WERI-Rb-1 (cell line): ENCODE measurements at regions not wholly inside any gene's neighbourhood (a gene's known extent, or its start where the extent isn't known, plus 50 kb on each side); places are given as distances from the start of the nearest gene placed in this dataset.

Experiments used
- DNase-seq: peaks from one replicate; pipeline ENCODE4 v3.0.0-alpha.2; 2020
- H3K27ac ChIP-seq: fragments of 250-450 bp; sonication (Bioruptor Pico); 2 replicates; pipeline ENCODE4 v1.5.1; 2020; ENCODE audit warnings: mild to moderate bottlenecking, moderate library complexity
- H3K27me3 ChIP-seq: fragments of 250-450 bp; sonication (Bioruptor Pico); 2 replicates; pipeline ENCODE4 v1.5.1; 2021; ENCODE audit warnings: mild to moderate bottlenecking, low read depth, moderate library complexity; ENCODE audit not compliant: insufficient read depth, severe bottlenecking
- H3K36me3 ChIP-seq: fragments of 250-450 bp; sonication (Bioruptor Pico); 2 replicates; pipeline ENCODE4 v1.5.1; 2020; ENCODE audit warnings: mild to moderate bottlenecking, moderate library complexity
- H3K4me3 ChIP-seq: 2 replicates; pipeline ENCODE4 v1.5.1; 2011; ENCODE audit warnings: low read depth, mild to moderate bottlenecking, control low read depth, low read length
- H3K9me3 ChIP-seq: fragments of 250-450 bp; sonication (Bioruptor Pico); 2 replicates; pipeline ENCODE4 v1.5.1; 2021; ENCODE audit warnings: mild to moderate bottlenecking, moderate library complexity; ENCODE audit not compliant: severe bottlenecking
- TF ChIP-seq, protein P1 (sequence below): IDR thresholded peaks from 2 replicates; pipeline ENCODE4 v1.5.1; 2011; ENCODE audit warnings: low read depth, mild to moderate bottlenecking, control low read depth, inconsistent platforms, low read length

DNA sequence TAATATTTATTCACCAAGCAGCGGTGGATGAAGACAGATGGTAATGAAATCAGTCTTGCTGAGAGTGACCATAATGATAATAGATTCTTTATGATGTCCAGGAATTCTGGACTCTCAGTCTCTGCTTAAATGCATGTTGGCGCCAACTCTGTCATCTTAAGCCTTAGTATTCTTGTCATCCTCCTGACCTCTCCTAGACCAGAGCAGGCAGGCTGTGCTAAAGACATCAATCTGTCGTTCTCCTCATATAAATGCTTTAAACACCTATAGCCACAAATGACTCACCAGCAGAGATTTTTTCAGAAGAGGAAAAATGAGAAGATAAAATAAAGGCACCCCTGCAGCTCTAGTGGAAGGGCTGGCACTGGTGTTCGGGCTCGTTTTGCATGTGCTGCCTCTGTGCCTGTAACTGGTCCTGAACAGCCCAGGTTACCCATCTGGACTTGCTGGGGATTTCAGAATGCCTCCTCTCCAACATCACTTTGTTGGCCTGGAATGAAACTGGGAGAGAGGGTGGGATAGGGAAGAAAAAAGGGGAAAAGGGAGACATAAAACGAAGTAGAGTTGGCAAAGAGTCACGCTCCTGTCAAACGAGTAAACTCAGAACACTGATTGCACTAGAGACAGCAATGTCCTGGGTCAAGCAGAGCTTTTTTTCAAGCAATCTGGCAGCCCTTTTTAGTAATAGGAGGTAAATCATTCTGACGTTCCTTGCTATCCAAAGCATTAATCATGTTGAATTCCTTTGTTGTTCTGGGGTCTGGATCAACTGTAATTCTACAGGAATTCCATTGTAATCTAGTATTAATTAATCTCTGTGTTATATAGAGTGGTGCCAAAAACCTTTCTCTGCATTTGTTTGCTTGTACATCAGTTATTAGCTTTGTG lies 195.5 kb upstream of the CLINT1 start:
- Histone ChIP-seq H3K4me3 (no peak overlapping the region), H3K27me3 (no peaks in the 10 kb centered on the region), H3K9me3 (no peaks in the 10 kb centered on the region), H3K36me3 (no peaks in the 10 kb centered on the region), H3K27ac (no peak overlapping the region)
- DNase-seq: no peak
- TF ChIP-seq, protein P1, sequence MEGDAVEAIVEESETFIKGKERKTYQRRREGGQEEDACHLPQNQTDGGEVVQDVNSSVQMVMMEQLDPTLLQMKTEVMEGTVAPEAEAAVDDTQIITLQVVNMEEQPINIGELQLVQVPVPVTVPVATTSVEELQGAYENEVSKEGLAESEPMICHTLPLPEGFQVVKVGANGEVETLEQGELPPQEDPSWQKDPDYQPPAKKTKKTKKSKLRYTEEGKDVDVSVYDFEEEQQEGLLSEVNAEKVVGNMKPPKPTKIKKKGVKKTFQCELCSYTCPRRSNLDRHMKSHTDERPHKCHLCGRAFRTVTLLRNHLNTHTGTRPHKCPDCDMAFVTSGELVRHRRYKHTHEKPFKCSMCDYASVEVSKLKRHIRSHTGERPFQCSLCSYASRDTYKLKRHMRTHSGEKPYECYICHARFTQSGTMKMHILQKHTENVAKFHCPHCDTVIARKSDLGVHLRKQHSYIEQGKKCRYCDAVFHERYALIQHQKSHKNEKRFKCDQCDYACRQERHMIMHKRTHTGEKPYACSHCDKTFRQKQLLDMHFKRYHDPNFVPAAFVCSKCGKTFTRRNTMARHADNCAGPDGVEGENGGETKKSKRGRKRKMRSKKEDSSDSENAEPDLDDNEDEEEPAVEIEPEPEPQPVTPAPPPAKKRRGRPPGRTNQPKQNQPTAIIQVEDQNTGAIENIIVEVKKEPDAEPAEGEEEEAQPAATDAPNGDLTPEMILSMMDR: no peak

DNA sequence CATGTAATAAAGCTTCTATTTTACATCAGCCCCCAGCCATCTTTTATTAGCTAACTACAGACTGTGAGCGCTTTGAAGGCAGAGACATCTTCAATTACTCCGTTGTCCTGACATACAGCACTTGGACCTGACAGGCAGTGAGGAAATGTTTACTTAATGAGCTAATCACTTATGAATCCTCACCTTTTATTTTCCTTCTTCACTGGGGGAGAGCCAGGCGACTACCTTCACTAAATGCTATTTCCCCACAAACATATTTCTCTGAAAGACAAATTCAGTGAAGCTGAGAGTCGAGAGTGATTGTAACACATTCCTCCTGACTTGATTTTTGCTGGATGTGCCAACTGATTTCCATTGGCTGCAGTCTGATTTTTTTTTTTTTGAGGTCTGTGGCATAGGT lies 192.1 kb upstream of the CLINT1 start:
- no peaks in the 10 kb centered on the region for H3K27me3 ChIP-seq
- DNase-seq: no peak
- H3K27ac ChIP-seq: no peak overlapping the region
- no peaks in the 10 kb centered on the region for H3K9me3 ChIP-seq
- no peak overlapping the region for H3K4me3 ChIP-seq
- H3K36me3 ChIP-seq: no peaks in the 10 kb centered on the region
- TF ChIP-seq, protein P1: no peak

DNA sequence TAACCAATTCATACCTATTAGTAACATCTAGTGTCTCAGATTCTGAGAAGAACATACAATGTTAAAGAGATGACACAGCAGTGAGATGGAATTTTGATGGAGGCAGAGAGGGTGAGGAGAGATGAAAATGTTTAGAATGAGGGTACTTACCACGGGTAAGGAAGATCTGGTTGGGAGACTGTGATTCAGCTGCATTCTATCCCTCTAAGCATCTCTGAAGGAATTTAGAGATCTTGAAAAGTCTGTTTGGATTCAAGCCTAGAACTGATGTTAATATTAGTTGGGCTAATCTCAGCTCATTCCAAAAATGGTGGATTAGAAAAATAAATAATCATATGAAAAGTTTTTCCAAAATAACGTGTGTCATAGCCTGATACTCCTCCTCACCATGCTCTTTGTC lies 191.5 kb upstream of the CLINT1 start:
- TF ChIP-seq, protein P1: no peak
- no peak for DNase-seq
- Histone ChIP-seq H3K27me3 (no peaks in the 10 kb centered on the region), H3K4me3 (no peak overlapping the region), H3K27ac (no peak overlapping the region), H3K9me3 (no peaks in the 10 kb centered on the region), H3K36me3 (no peaks in the 10 kb centered on the region)

DNA sequence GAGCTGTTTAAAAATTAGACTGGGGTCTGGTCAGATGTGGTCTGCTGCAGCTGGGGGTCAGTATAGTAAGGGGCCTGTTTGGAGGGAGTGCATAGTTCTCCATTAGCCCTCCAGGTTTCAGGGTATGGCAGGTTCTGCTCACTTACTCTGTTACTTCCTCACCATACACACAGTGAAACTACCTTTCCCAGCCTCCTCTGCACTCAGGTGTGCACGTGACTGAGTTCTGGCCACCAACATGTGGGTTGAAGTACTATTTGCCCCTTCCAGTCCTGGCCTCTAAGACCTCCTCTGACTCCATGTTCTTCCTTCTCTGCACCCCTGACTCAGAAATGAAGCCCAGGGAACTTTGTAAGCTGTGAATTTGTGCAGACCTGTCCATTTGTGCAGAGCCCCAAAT lies 190.5 kb upstream of the CLINT1 start:
- H3K27ac ChIP-seq: no peak overlapping the region
- H3K4me3 ChIP-seq: no peak overlapping the region
- no peak for DNase-seq
- H3K27me3 ChIP-seq: no peaks in the 10 kb centered on the region
- H3K36me3 ChIP-seq: no peaks in the 10 kb centered on the region
- TF ChIP-seq, protein P1: no peak
- H3K9me3 ChIP-seq: no peaks in the 10 kb centered on the region

DNA sequence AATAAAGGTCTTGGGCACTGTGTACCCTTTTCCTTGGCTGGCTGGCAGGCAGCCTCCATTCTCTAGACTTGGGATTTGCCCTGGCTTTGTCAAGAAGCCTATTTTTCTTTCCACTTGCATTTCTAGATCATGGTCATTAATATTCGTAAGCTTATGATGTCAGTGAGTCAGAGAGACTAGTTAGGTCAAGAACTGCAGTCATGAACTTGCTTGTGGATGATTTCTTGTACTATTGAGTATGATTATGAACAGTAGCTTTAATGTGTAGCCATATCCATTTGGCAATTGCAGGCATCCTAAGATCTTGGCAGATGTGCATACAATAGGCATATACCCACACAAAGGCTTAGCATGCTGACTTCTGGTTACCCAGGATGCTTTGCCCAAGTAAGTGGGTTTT lies 186.8 kb upstream of the CLINT1 start:
- H3K27me3 ChIP-seq: no peaks in the 10 kb centered on the region
- H3K36me3 ChIP-seq: no peaks in the 10 kb centered on the region
- H3K27ac ChIP-seq: no peak overlapping the region
- H3K9me3 ChIP-seq: no peaks in the 10 kb centered on the region
- TF ChIP-seq, protein P1: no peak
- no peak overlapping the region for H3K4me3 ChIP-seq
- DNase-seq: no peak
